ENCODE measurements at regions not wholly inside any gene's neighbourhood (a gene's known extent, or its start where the extent isn't known, plus 50 kb on each side); places are given as distances from the start of the nearest gene placed in this dataset.

DNA sequence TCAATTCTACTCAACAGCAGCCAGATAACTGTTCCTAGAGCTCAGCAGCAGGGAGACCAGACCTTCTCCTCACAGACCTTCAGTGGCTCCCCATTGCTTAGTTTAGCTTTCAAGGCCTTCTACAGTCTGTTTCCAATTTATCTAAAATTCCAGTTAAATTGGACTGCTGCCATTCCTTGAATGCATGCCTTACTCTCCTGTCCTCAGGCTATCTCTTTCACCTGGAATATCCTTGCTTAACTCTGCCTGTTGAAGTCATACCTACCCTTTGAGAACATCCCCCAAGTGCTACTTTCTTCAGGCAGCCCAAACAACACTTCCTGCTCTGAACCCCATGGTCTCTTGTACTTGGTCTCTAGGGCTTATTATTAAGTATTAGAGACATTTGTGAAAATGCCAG lies 120.7 kb upstream of the TENM4 start:
- H3K9ac ChIP-seq (ENCODE audit: low read length) = no peak overlapping the region
- no peak overlapping the region for H3K4me3 ChIP-seq (ENCODE audit: low read depth, low read length, poor library complexity, severe bottlenecking)
- H4K20me1 ChIP-seq (ENCODE audit: insufficient read depth, low read length) = no peaks in the 10 kb centered on the region
- H3K9me2 ChIP-seq (ENCODE audit: low read depth, low read length) = no peaks in the 10 kb centered on the region
- no peak for TF ChIP-seq EZH2 (IDR thresholded peaks at IDR 0.05; ENCODE audit: borderline replicate concordance, low read length)
- TF ChIP-seq, protein P1, sequence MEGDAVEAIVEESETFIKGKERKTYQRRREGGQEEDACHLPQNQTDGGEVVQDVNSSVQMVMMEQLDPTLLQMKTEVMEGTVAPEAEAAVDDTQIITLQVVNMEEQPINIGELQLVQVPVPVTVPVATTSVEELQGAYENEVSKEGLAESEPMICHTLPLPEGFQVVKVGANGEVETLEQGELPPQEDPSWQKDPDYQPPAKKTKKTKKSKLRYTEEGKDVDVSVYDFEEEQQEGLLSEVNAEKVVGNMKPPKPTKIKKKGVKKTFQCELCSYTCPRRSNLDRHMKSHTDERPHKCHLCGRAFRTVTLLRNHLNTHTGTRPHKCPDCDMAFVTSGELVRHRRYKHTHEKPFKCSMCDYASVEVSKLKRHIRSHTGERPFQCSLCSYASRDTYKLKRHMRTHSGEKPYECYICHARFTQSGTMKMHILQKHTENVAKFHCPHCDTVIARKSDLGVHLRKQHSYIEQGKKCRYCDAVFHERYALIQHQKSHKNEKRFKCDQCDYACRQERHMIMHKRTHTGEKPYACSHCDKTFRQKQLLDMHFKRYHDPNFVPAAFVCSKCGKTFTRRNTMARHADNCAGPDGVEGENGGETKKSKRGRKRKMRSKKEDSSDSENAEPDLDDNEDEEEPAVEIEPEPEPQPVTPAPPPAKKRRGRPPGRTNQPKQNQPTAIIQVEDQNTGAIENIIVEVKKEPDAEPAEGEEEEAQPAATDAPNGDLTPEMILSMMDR (IDR thresholded peaks at IDR 0.05; ENCODE audit: low read length) = no peak
- H3K79me2 ChIP-seq (ENCODE audit: insufficient read depth, low read length) = no peaks in the 10 kb centered on the region
- no peaks in the 10 kb centered on the region for H3K27me3 ChIP-seq (ENCODE audit: insufficient read depth, low read length)
- H3K27ac ChIP-seq (ENCODE audit: low read depth, low read length, poor library complexity, severe bottlenecking) = no peak overlapping the region
- H3K36me3 ChIP-seq (ENCODE audit: insufficient read depth, low read length) = no peaks in the 10 kb centered on the region
- no peaks in the 10 kb centered on the region for H3F3A ChIP-seq (ENCODE audit: insufficient read depth, low read length)
- H2AFZ ChIP-seq (ENCODE audit: low read length) = no peak overlapping the region
- H3K4me2 ChIP-seq (ENCODE audit: low read length) = no peak overlapping the region
- H3K4me1 ChIP-seq (ENCODE audit: insufficient read depth, low read length, severe bottlenecking) = no peaks in the 10 kb centered on the region
- H3K9me3 ChIP-seq (ENCODE audit: low read length) = no peaks in the 10 kb centered on the region

DNA sequence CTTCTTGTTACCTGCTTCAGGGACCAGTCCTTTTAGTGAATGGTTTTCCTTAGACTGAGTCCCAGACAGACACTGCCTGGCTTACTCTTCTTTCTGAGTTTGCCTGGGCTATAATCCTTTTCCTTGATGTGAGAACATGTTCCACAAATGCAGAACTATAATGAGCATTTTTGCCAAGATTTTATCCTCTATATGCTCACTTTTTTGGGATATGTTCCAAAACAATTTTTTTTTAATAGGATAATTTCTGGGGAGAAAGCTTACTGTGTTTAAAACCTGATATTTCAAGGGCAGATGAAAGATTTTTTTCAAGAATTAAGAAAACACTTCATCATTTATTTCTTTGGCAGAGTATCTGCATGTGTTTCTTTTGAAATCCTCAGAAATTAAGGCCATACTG lies 110.0 kb upstream of the TENM4 start:
- H3F3A ChIP-seq (ENCODE audit: insufficient read depth, low read length) = no peaks in the 10 kb centered on the region
- H3K27ac ChIP-seq (ENCODE audit: low read depth, low read length, poor library complexity, severe bottlenecking) = no peak overlapping the region
- no peaks in the 10 kb centered on the region for H3K27me3 ChIP-seq (ENCODE audit: insufficient read depth, low read length)
- no peak overlapping the region for H3K4me2 ChIP-seq (ENCODE audit: low read length)
- H2AFZ ChIP-seq (ENCODE audit: low read length) = no peak overlapping the region
- TF ChIP-seq, protein P1 (IDR thresholded peaks at IDR 0.05; ENCODE audit: low read length) = no peak
- no peaks in the 10 kb centered on the region for H3K79me2 ChIP-seq (ENCODE audit: insufficient read depth, low read length)
- no peaks in the 10 kb centered on the region for H3K36me3 ChIP-seq (ENCODE audit: insufficient read depth, low read length)
- no peaks in the 10 kb centered on the region for H3K9me2 ChIP-seq (ENCODE audit: low read depth, low read length)
- H3K9me3 ChIP-seq (ENCODE audit: low read length) = no peaks in the 10 kb centered on the region
- H3K9ac ChIP-seq (ENCODE audit: low read length) = no peak overlapping the region
- no peaks in the 10 kb centered on the region for H3K4me1 ChIP-seq (ENCODE audit: insufficient read depth, low read length, severe bottlenecking)
- no peak overlapping the region for H3K4me3 ChIP-seq (ENCODE audit: low read depth, low read length, poor library complexity, severe bottlenecking)
- H4K20me1 ChIP-seq (ENCODE audit: insufficient read depth, low read length) = no peaks in the 10 kb centered on the region

DNA sequence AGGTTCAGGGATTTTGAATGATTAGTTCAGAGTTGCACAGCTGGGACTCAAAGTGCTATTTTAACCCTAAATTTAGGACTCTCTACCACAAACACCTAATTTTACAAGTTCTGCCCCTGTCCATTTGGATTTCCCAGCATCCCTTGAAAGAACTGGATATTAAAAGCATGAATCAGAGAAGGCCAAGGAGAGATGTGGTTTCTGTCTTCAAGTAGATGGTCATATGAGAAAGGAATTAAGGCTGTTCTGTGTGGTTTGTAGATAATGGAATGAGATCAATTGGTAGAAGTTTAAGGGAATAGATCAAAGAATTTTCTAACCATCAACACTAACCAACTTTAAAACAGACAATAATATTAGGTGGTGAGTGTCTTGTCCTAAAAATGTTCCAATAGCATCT lies 106.4 kb upstream of the TENM4 start:
- Histone ChIP-seq H3K9ac (ENCODE audit: low read length) (no peak overlapping the region), H3K4me3 (ENCODE audit: low read depth, low read length, poor library complexity, severe bottlenecking) (no peak overlapping the region), H3K4me1 (ENCODE audit: insufficient read depth, low read length, severe bottlenecking) (no peaks in the 10 kb centered on the region), H3K27ac (ENCODE audit: low read depth, low read length, poor library complexity, severe bottlenecking) (no peak overlapping the region), H3F3A (ENCODE audit: insufficient read depth, low read length) (no peaks in the 10 kb centered on the region), H3K36me3 (ENCODE audit: insufficient read depth, low read length) (no peaks in the 10 kb centered on the region), H3K27me3 (ENCODE audit: insufficient read depth, low read length) (no peaks in the 10 kb centered on the region), H3K9me2 (ENCODE audit: low read depth, low read length) (no peaks in the 10 kb centered on the region), H3K79me2 (ENCODE audit: insufficient read depth, low read length) (no peaks in the 10 kb centered on the region), H4K20me1 (ENCODE audit: insufficient read depth, low read length) (no peaks in the 10 kb centered on the region), H2AFZ (ENCODE audit: low read length) (no peak overlapping the region), H3K9me3 (ENCODE audit: low read length) (no peaks in the 10 kb centered on the region), H3K4me2 (ENCODE audit: low read length) (no peak overlapping the region)
- TF ChIP-seq EZH2 (IDR thresholded peaks at IDR 0.05; ENCODE audit: borderline replicate concordance, low read length) = no peak
- TF ChIP-seq, protein P1 (IDR thresholded peaks at IDR 0.05; ENCODE audit: low read length) = no peak

Data from OCI-LY1 (cell line).